ENCODE measurements at regions not wholly inside any gene's neighbourhood (a gene's known extent, or its start where the extent isn't known, plus 50 kb on each side); places are given as distances from the start of the nearest gene placed in this dataset.
"Not testable (repeated sequence)": the region's sequence is repeated elsewhere in the genome, so short reads cannot be mapped to it uniquely, and the experiment has no call there.

- TF ChIP-seq CTCF (IDR thresholded peaks at IDR 0.05; ENCODE audit: insufficient read depth, low read length), result no peak
- H3K4me3 ChIP-seq (ENCODE audit: low read depth, low read length), result no peak overlapping the region
- DNase-seq (ENCODE audit: low read depth), result no peak
These were observed 573.5 kb downstream of the CD109 start for GRCh38 chr6:74269600-74269858.

GRCh38 chr6:74268815-74269599 lies 573.0 kb downstream of the CD109 start:
- no peak for TF ChIP-seq CTCF (IDR thresholded peaks at IDR 0.05; ENCODE audit: insufficient read depth, low read length)
- no peak for DNase-seq (ENCODE audit: low read depth)
- H3K4me3 ChIP-seq (ENCODE audit: low read depth, low read length), result no peak overlapping the region

- no peak for TF ChIP-seq CTCF (IDR thresholded peaks at IDR 0.05; ENCODE audit: insufficient read depth, low read length)
- no peak overlapping the region for H3K4me3 ChIP-seq (ENCODE audit: low read depth, low read length)
- DNase-seq (ENCODE audit: low read depth), result peak; percentile 53
These were observed 564.0 kb downstream of the CD109 start for GRCh38 chr6:74259981-74260380.

GRCh38 chr6:74256781-74257180 lies 560.8 kb downstream of the CD109 start:
- no peak for TF ChIP-seq CTCF (IDR thresholded peaks at IDR 0.05; ENCODE audit: insufficient read depth, low read length)
- no peak overlapping the region for H3K4me3 ChIP-seq (ENCODE audit: low read depth, low read length)
- no peak for DNase-seq (ENCODE audit: low read depth)

GRCh38 chr6:74256381-74256780 lies 560.4 kb downstream of the CD109 start:
- DNase-seq (ENCODE audit: low read depth), result no peak
- no peak overlapping the region for H3K4me3 ChIP-seq (ENCODE audit: low read depth, low read length)
- no peak for TF ChIP-seq CTCF (IDR thresholded peaks at IDR 0.05; ENCODE audit: insufficient read depth, low read length)

- H3K4me3 ChIP-seq (ENCODE audit: low read depth, low read length); DNase-seq (ENCODE audit: low read depth): not testable (repeated sequence)
These were observed 559.0 kb downstream of the CD109 start for GRCh38 chr6:74255007-74255406.

- DNase-seq (ENCODE audit: low read depth); H3K4me3 ChIP-seq (ENCODE audit: low read depth, low read length): not testable (repeated sequence)
These were observed 558.1 kb downstream of the CD109 start for GRCh38 chr6:74254147-74254546.

- TF ChIP-seq CTCF (IDR thresholded peaks at IDR 0.05; ENCODE audit: insufficient read depth, low read length), result no peak
- DNase-seq (ENCODE audit: low read depth), result no peak
- H3K4me3 ChIP-seq (ENCODE audit: low read depth, low read length), result no peak overlapping the region
These were observed 557.3 kb downstream of the CD109 start for GRCh38 chr6:74253261-74253660.

All from fibroblast of the aortic adventitia (primary cell).